NT2/D1 (cell line): ENCODE measurements at regions not wholly inside any gene's neighbourhood (a gene's known extent, or its start where the extent isn't known, plus 50 kb on each side); places are given as distances from the start of the nearest gene placed in this dataset.

Experiments used
- DNase-seq: peaks from one replicate; pipeline ENCODE4 v3.0.0-alpha.2; 2011; ENCODE audit warnings: low read depth, low spot score
- H3K27me3 ChIP-seq: 2 replicates; pipeline ENCODE4 v1.6.0; 2011; ENCODE audit warnings: mild to moderate bottlenecking; ENCODE audit not compliant: insufficient read length, insufficient read depth
- H3K36me3 ChIP-seq: 2 replicates; pipeline ENCODE4 v1.6.1; 2011; ENCODE audit warnings: mild to moderate bottlenecking, low read length, mixed read lengths; ENCODE audit not compliant: insufficient read depth, insufficient read length
- H3K4me1 ChIP-seq: 2 replicates; pipeline ENCODE4 v1.5.1; 2011; ENCODE audit not compliant: insufficient read depth, insufficient read length
- H3K4me3 ChIP-seq: 2 replicates; pipeline ENCODE4 v1.5.1; 2011; ENCODE audit warnings: low read depth; ENCODE audit not compliant: insufficient read length
- H3K9ac ChIP-seq: 2 replicates; pipeline ENCODE4 v1.6.0; 2011; ENCODE audit warnings: low read depth; ENCODE audit not compliant: insufficient read length
- H3K9me3 ChIP-seq: 2 replicates; pipeline ENCODE4 v1.5.1; 2011; ENCODE audit warnings: mild to moderate bottlenecking, low read length; ENCODE audit not compliant: insufficient read depth
- SUZ12 ChIP-seq: IDR thresholded peaks from 2 replicates; pipeline ENCODE4 v1.6.1; 2011; ENCODE audit not compliant: insufficient read length, insufficient read depth; ENCODE audit errors: extremely low read depth
- YY1 ChIP-seq: IDR thresholded peaks from 2 replicates; pipeline ENCODE4 v1.6.1; 2011; ENCODE audit not compliant: insufficient read length, insufficient read depth
- ZNF274 ChIP-seq: IDR thresholded peaks from 2 replicates; pipeline ENCODE4 v1.6.1; 2011; ENCODE audit warnings: mild to moderate bottlenecking, low read depth, low read length

DNA sequence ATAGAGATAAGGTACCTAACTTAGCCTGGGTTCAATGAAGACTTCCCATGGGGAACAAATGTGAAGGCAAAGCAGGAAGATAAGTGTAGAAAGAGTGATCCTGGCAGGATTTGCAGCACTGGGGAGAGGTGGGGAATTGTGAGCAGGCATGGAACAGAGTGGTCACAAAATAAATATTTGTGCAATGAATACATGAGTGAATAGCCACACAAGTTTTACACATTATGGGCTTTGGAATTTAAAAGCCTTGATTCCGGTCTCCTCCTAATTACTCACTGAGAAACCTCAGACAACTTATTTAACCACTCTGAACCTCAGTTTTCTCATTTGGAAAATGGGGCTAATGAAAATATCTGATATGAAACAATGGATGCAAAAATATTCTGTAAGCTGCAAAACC, 148.3 kb downstream of the ELAVL4 start:
- Histone ChIP-seq H3K4me3 (no peak overlapping the region), H3K36me3 (no peaks in the 10 kb centered on the region), H3K9me3 (no peaks in the 10 kb centered on the region), H3K4me1 (peaks cover 5% of the 10 kb centered on the region), H3K9ac (no peak overlapping the region), H3K27me3 (no peaks in the 10 kb centered on the region)
- no peak for DNase-seq
- TF ChIP-seq YY1 = no peak
- no peak for TF ChIP-seq SUZ12
- no peak for TF ChIP-seq ZNF274
